Loucy (cell line): ENCODE measurements at regions not wholly inside any gene's neighbourhood (a gene's known extent, or its start where the extent isn't known, plus 50 kb on each side); places are given as distances from the start of the nearest gene placed in this dataset.

Experiments
- CTCF ChIP-seq: fragments of 200-600 bp; sonication (generic); conservative IDR thresholded peaks from 2 replicates; pipeline ENCODE4 v1.5.1; 2014; ENCODE audit warnings: mild to moderate bottlenecking, antibody characterized with exemption, low read length
- EZH2phosphoT487 ChIP-seq: fragments of 200-600 bp; IDR thresholded peaks from 2 replicates; pipeline ENCODE4 v1.6.1; 2018; ENCODE audit warnings: antibody characterized with exemption, mild to moderate bottlenecking, moderate library complexity, borderline replicate concordance

GRCh38 chr14:104471114-104471513, 108.5 kb upstream of the C14orf180 start:
- TF ChIP-seq CTCF, result no peak
- TF ChIP-seq EZH2phosphoT487, result no peak
